K562 (cell line): ENCODE measurements at regions not wholly inside any gene's neighbourhood (a gene's known extent, or its start where the extent isn't known, plus 50 kb on each side); places are given as distances from the start of the nearest gene placed in this dataset.
A peak's percentile ranks its signal among the peaks of the same experiment; 100 is the strongest.

Experiments used
- ATAC-seq: fragments of 200-7000 bp; cut with Tn5 transposase; 3 replicates; pipeline ENCODE4 v1.9.1; 2020; ENCODE audit warnings: moderate library complexity
- BruUV-seq: library from RNA; stranded (reverse); fragments of 400-500 nt; replicated peaks from 2 replicates; lab custom pipeline; 2021; lab: Mats Ljungman, UMichigan
- CTCF ChIA-PET: fragments of 300-600 bp; formaldehyde crosslinking; extraction: SDS; loops from one replicate; lab custom pipeline; 2021; ENCODE audit warnings: low intra/inter-chr PET ratio; lab: Yijun Ruan, JAX
- POLR2A ChIA-PET: fragments of 300-600, 350-650 bp; sonication (Branson Sonifier 250); formaldehyde crosslinking; extraction: SDS; loops from one replicate; lab custom pipeline; 2021; ENCODE audit warnings: antibody characterized with exemption, inconsistent platforms; lab: Yijun Ruan, JAX
- DNase-seq, 4 experiments: peaks; one replicate each; pipeline versions ENCODE4 v3.0.0 to v3.0.0-alpha.2; 2011 to 2018; ENCODE audit warnings: low spot score in 3 of 4, mixed read lengths in 3 of 4; ENCODE audit errors: extremely low read depth in 1 of 4
- FAIRE-seq: peaks from 2 replicates; lab custom pipeline; 2011; peaks lifted over from hg19 to GRCh38; lab: Jason Lieb, UNC
- H2AFZ ChIP-seq: 2 replicates; pipeline ENCODE4 v1.6.0; 2011; ENCODE audit warnings: low read depth, low read length, control low read depth, inconsistent platforms
- H3K27ac ChIP-seq: fragments of 200-600 bp; 3 replicates; pipeline ENCODE4 v1.8.0; 2011; ENCODE audit warnings: low read depth, mild to moderate bottlenecking, control low read depth, inconsistent platforms, low read length, moderate library complexity, mixed read lengths; ENCODE audit errors: extremely low read depth
- H3K27me3 ChIP-seq, 2 experiments: fragments of 300-600 bp in 1 of 2; 2 replicates in 1 of 2; 3 replicates in 1 of 2; pipeline versions ENCODE4 v1.6.0 to v1.8.0; 2011; ENCODE audit warnings: inconsistent platforms in 2 of 2, low read length in 2 of 2, mild to moderate bottlenecking in 1 of 2, mixed read lengths in 1 of 2, moderate library complexity in 1 of 2; ENCODE audit not compliant: control insufficient read depth in 2 of 2, insufficient read depth in 2 of 2
- H3K36me3 ChIP-seq: fragments of 300-600 bp; 3 replicates; pipeline ENCODE4 v1.8.0; 2011; ENCODE audit warnings: mild to moderate bottlenecking, low read length, inconsistent platforms; ENCODE audit not compliant: control insufficient read depth, insufficient read depth
- H3K4me1 ChIP-seq, 2 experiments: fragments of 200-600 bp in 1 of 2; replicated peaks in 1 of 2; 2 replicates in 1 of 2; 3 replicates in 1 of 2; pipeline versions ENCODE4 v1.5.1 to v1.8.0; 2011; ENCODE audit warnings: inconsistent platforms in 2 of 2, low read length in 2 of 2, mild to moderate bottlenecking in 1 of 2, mixed read lengths in 1 of 2, moderate library complexity in 1 of 2; ENCODE audit not compliant: control insufficient read depth in 2 of 2, insufficient read depth in 2 of 2
- H3K4me2 ChIP-seq: 2 replicates; pipeline ENCODE4 v1.6.1; 2011; ENCODE audit warnings: low read length, control low read depth, inconsistent platforms, mixed read lengths; ENCODE audit not compliant: insufficient read depth
- H3K4me3 ChIP-seq: fragments of 200-600 bp; sonication (generic), shearing (Covaris generic); 2 replicates; pipeline ENCODE4 v1.5.1; 2016; ENCODE audit warnings: control low read depth, inconsistent platforms
- H3K79me2 ChIP-seq: fragments of 200-600 bp; 3 replicates; pipeline ENCODE4 v1.8.0; 2011; ENCODE audit warnings: low read length, inconsistent platforms; ENCODE audit not compliant: control insufficient read depth, insufficient read depth
- H3K9ac ChIP-seq, 2 experiments: 2 replicates each; pipeline versions ENCODE4 v1.6.0 to v1.6.1; 2011; ENCODE audit warnings: low read depth in 2 of 2, low read length in 2 of 2, control low read depth in 1 of 2, inconsistent platforms in 1 of 2, mild to moderate bottlenecking in 1 of 2, mixed read lengths in 1 of 2; ENCODE audit not compliant: insufficient read depth in 1 of 2
- H3K9me1 ChIP-seq: one replicate; pipeline ENCODE4 v1.6.0; 2011; ENCODE audit warnings: inconsistent platforms, mild to moderate bottlenecking, low read length, moderate library complexity; ENCODE audit not compliant: control insufficient read depth, insufficient read depth
- H3K9me3 ChIP-seq: replicated peaks from 2 replicates; pipeline ENCODE4 v1.5.1; 2011; ENCODE audit warnings: low read depth, low read length, inconsistent platforms; ENCODE audit not compliant: control insufficient read depth, insufficient read depth
- H4K20me1 ChIP-seq: replicated peaks from 2 replicates; pipeline ENCODE4 v1.6.1; 2011; ENCODE audit warnings: low read length, inconsistent platforms, mixed read lengths; ENCODE audit not compliant: control insufficient read depth, insufficient read depth
- ETV1 ChIP-seq: fragments of 450-650 bp; conservative IDR thresholded peaks from 2 replicates; pipeline ENCODE4 v1.6.1; 2016; ENCODE audit warnings: missing genetic modification characterization, control low read depth, low read depth, missing compliant biosample characterization
- JUND ChIP-seq, 2 experiments: IDR thresholded peaks; 2 replicates in 1 of 2; 3 replicates in 1 of 2; pipeline ENCODE4 v1.6.1; 2011; ENCODE audit warnings: borderline replicate concordance in 2 of 2, low read depth in 2 of 2, low read length in 2 of 2, improper control_type of control experiment in 1 of 2, missing biosample characterization in 1 of 2, missing genetic modification characterization in 1 of 2, missing genetic modification reagents in 1 of 2
- KDM1A ChIP-seq, 2 experiments: fragments of 450-650 bp; IDR thresholded peaks; 2 replicates each; pipeline ENCODE4 v1.6.1; 2016; ENCODE audit warnings: mild to moderate bottlenecking in 2 of 2
- KHSRP ChIP-seq: fragments of 450-650 bp; IDR thresholded peaks from 2 replicates; pipeline ENCODE4 v1.6.1; 2017
- KLF16 ChIP-seq: IDR thresholded peaks from 2 replicates; pipeline ENCODE4 v1.6.1; 2016; ENCODE audit warnings: antibody characterized with exemption
- RCOR1 ChIP-seq, 2 experiments: IDR thresholded peaks; 2 replicates each; pipeline ENCODE4 v1.6.1; 2012; ENCODE audit warnings: low read depth in 2 of 2, low read length in 2 of 2, borderline replicate concordance in 1 of 2, improper control_type of control experiment in 1 of 2
- STAT5B ChIP-seq: fragments of 250-450 bp; sonication (Bioruptor Pico); IDR thresholded peaks from 2 replicates; pipeline ENCODE4 v1.8.0; 2021; ENCODE audit warnings: mild to moderate bottlenecking, inconsistent platforms
- ZFP30 ChIP-seq: fragments of 250-450 bp; sonication (Bioruptor Pico); IDR thresholded peaks from 2 replicates; pipeline ENCODE4 v1.8.0; 2022; ENCODE audit warnings: moderate library complexity, mild to moderate bottlenecking, inconsistent platforms, borderline replicate concordance
- ZNF274 ChIP-seq: IDR thresholded peaks from 2 replicates; pipeline ENCODE4 v1.6.1; 2011; ENCODE audit warnings: low read depth, mild to moderate bottlenecking, low read length, moderate library complexity, borderline replicate concordance
- WGBS: fragments of 100-300 bp; shearing (Covaris generic); methylation state at CpG from one replicate; pipeline ENCODE4 v1.1.6; 2016; ENCODE audit warnings: low coverage, mixed read lengths; ENCODE audit not compliant: insufficient coverage; ENCODE audit errors: missing lambda C conversion rate; 5-methylcytosine and 5-hydroxymethylcytosine counted together
- in situ Hi-C: fragments of 300-500 bp; cut with MboI; formaldehyde crosslinking; loops from 4 replicates; pipeline ENCODE4 v1.15.0; 2018; ENCODE audit warnings: inconsistent platforms, mixed read lengths
- intact Hi-C: fragments of 100-400 bp; cut with micrococcal nuclease; formaldehyde crosslinking; loops from 2 replicates; pipeline ENCODE4 v1.14.2; 2022
- TF ChIP-seq, protein P1 (sequence below): fragments of 450-650 bp; IDR thresholded peaks from 2 replicates; pipeline ENCODE4 v1.6.1; 2016; ENCODE audit warnings: antibody characterized with exemption
- TF ChIP-seq, protein P2 (sequence below): fragments of 250-450 bp; sonication (Bioruptor Pico); IDR thresholded peaks from 2 replicates; pipeline ENCODE4 v1.8.0; 2022; ENCODE audit warnings: moderate library complexity, mild to moderate bottlenecking, inconsistent platforms
- TF ChIP-seq, protein P3 (sequence below), 2 experiments: fragments of 450-650 bp in 1 of 2; sonication (generic) in 1 of 2; formaldehyde crosslinking in 1 of 2; IDR thresholded peaks in 1 of 2; conservative IDR thresholded peaks in 1 of 2; 2 replicates each; pipeline versions ENCODE4 v1.6.1 to v1.8.1; 2016 to 2023; ENCODE audit warnings: mild to moderate bottlenecking in 2 of 2, moderate library complexity in 2 of 2, inconsistent platforms in 1 of 2, missing genetic modification reagents in 1 of 2
- TF ChIP-seq, protein P4 (sequence below): sonication (generic); formaldehyde crosslinking; IDR thresholded peaks from 2 replicates; pipeline ENCODE4 v1.8.0; 2022; ENCODE audit warnings: missing genetic modification reagents, mild to moderate bottlenecking, moderate library complexity, borderline replicate concordance

- Histone ChIP-seq H3K9me1 (no peaks in the 10 kb centered on the region), H3K9ac (no peak overlapping the region), H3K4me3 (no peak overlapping the region), H3K4me1 (no peaks in the 10 kb centered on the region), H2AFZ (no peak overlapping the region), H3K36me3 (no peaks in the 10 kb centered on the region), H3K79me2 (no peaks in the 10 kb centered on the region), H3K27me3 (no peaks in the 10 kb centered on the region), H3K4me2 (no peak overlapping the region), H3K27ac (no peak overlapping the region), H3K9me3 (no peaks in the 10 kb centered on the region), H4K20me1 (no peaks in the 10 kb centered on the region)
- WGBS, result 21% methylated on average over 2 of the region's 2 CpGs
- intact Hi-C loops (no loop called here), in situ Hi-C loops (no loop called here)
- DNase-seq, result peak in 2 of 4 experiments; percentile 13 to 36
- ATAC-seq, result peak; percentile 62
- ChIA-PET POLR2A (no interaction called here), CTCF (no interaction called here)
- no peak for FAIRE-seq
- BruUV-seq, result no TSS peak
- TF ChIP-seq STAT5B (CRISPR knock-in tag) (no peak), ZFP30 (CRISPR knock-in tag) (no peak), KHSRP (no peak), KLF16 (no peak), RCOR1 (IDR thresholded peaks at IDR 0.05; ENCODE audit: borderline replicate concordance in 1 of 2, low read depth in 2 of 2, low read length in 2 of 2) (peak in 1 of 2 experiments; percentile 70; a peak in 1 of 4 replicates), ZNF274 (no peak), JUND (IDR thresholded peaks at IDR 0.05; ENCODE audit: borderline replicate concordance, low read depth, low read length) (peak; percentile 56), JUND (tag; IDR thresholded peaks at IDR 0.05; ENCODE audit: borderline replicate concordance, low read depth, low read length) (peak; percentile 71; the same call in 2 of the 3 replicates), KDM1A (IDR thresholded peaks at IDR 0.05) (peak in 1 of 2 experiments; percentile 30; a peak in 1 of 4 replicates), ETV1 (tag) (peak; percentile 66)
- TF ChIP-seq, protein P1, sequence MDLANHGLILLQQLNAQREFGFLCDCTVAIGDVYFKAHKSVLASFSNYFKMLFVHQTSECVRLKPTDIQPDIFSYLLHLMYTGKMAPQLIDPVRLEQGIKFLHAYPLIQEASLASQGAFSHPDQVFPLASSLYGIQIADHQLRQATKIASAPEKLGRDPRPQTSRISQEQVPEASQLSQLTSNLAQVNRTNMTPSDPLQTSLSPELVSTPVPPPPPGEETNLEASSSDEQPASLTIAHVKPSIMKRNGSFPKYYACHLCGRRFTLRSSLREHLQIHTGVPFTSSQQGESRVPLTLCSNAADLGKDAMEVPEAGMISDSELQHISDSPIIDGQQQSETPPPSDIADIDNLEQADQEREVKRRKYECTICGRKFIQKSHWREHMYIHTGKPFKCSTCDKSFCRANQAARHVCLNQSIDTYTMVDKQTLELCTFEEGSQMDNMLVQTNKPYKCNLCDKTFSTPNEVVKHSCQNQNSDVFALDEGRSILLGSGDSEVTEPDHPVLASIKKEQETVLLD, result no peak
- TF ChIP-seq, protein P2, sequence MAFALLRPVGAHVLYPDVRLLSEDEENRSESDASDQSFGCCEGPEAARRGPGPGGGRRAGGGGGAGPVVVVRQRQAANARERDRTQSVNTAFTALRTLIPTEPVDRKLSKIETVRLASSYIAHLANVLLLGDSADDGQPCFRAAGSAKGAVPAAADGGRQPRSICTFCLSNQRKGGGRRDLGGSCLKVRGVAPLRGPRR (CRISPR knock-in tag), result no peak
- TF ChIP-seq, protein P3, sequence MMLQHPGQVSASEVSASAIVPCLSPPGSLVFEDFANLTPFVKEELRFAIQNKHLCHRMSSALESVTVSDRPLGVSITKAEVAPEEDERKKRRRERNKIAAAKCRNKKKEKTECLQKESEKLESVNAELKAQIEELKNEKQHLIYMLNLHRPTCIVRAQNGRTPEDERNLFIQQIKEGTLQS (IDR thresholded peaks at IDR 0.05), result peak; percentile 51; the same call in 1 of the 2 replicates
- TF ChIP-seq, protein P3 (CRISPR knock-in tag; conservative IDR thresholded peaks at IDR 0.05), result no peak
- TF ChIP-seq, protein P4, sequence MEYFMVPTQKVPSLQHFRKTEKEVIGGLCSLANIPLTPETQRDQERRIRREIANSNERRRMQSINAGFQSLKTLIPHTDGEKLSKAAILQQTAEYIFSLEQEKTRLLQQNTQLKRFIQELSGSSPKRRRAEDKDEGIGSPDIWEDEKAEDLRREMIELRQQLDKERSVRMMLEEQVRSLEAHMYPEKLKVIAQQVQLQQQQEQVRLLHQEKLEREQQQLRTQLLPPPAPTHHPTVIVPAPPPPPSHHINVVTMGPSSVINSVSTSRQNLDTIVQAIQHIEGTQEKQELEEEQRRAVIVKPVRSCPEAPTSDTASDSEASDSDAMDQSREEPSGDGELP, result no peak
These were observed 92.3 kb upstream of the NBPF6 start for GRCh38 chr1:108357802-108358201.
